MM.1S (cell line): ENCODE measurements at regions not wholly inside any gene's neighbourhood (a gene's known extent, or its start where the extent isn't known, plus 50 kb on each side); places are given as distances from the start of the nearest gene placed in this dataset.

Experiments used
- CTCF ChIP-seq: fragments of 300-600 bp; sonication (generic); IDR thresholded peaks from 2 replicates; pipeline ENCODE4 v1.5.1; 2016; ENCODE audit warnings: antibody characterized with exemption, low read length, mixed read lengths
- EZH2phosphoT487 ChIP-seq: fragments of 300-600 bp; sonication (generic); IDR thresholded peaks from 2 replicates; pipeline ENCODE4 v1.6.1; 2018; ENCODE audit warnings: antibody characterized with exemption, low read length

GRCh38 chr5:56320686-56321085 is 87.6 kb upstream of the ANKRD55 start:
- TF ChIP-seq CTCF (no peak), EZH2phosphoT487 (no peak)
